ENCODE measurements at regions not wholly inside any gene's neighbourhood (a gene's known extent, or its start where the extent isn't known, plus 50 kb on each side); places are given as distances from the start of the nearest gene placed in this dataset.

- POLR2A ChIA-PET, result no interaction called here
- Histone ChIP-seq H3K9ac (ENCODE audit: insufficient read depth, low read depth, low read length) (no peak overlapping the region), H3K4me1 (ENCODE audit: insufficient read depth, low read length) (no peaks in the 10 kb centered on the region), H3K36me3 (replicated peaks in 1 of 2; ENCODE audit: control insufficient read depth in 1 of 2, insufficient read depth in 2 of 2, low read length in 2 of 2) (no peaks in the 10 kb centered on the region), H3K9me3 (ENCODE audit: low read length) (no peaks in the 10 kb centered on the region), H3K79me2 (ENCODE audit: insufficient read depth, low read length) (no peaks in the 10 kb centered on the region), H3K4me3 (replicated peaks in 1 of 3; ENCODE audit: insufficient read depth in 1 of 3, low read depth in 2 of 3, low read length in 3 of 3) (no peak overlapping the region), H3K27ac (ENCODE audit: extremely low read length, insufficient read depth, low read length) (no peak overlapping the region), H3K27me3 (ENCODE audit: control insufficient read depth in 1 of 2, insufficient read depth in 2 of 2, low read length in 2 of 2) (no peaks in the 10 kb centered on the region; a peak in 1 of 5 replicates), H2AFZ (ENCODE audit: low read length) (no peak overlapping the region), H4K20me1 (ENCODE audit: insufficient read depth, low read length) (no peaks in the 10 kb centered on the region), H3K4me2 (ENCODE audit: low read depth, low read length) (no peak overlapping the region)
- intact Hi-C loops (cut with micrococcal nuclease; ENCODE audit: unreplicated experiment), result no loop called here
- DNase-seq (ENCODE audit: low spot score), result no peak
- BruUV-seq (replicated peaks), result no TSS peak
- TF ChIP-seq XRCC5 (optimal IDR thresholded peaks at IDR 0.05; ENCODE audit: low read length), result no peak
- TF ChIP-seq ZNF17 (CRISPR knock-in tag; IDR thresholded peaks at IDR 0.05), result no peak
- no peak for TF ChIP-seq TCF12 (IDR thresholded peaks at IDR 0.05)
- no peak for TF ChIP-seq TCF12 (CRISPR knock-in tag; IDR thresholded peaks at IDR 0.05)
- no peak for TF ChIP-seq ARNT2 (CRISPR knock-in tag; IDR thresholded peaks at IDR 0.05; ENCODE audit: low read depth)
- TF ChIP-seq MYNN (CRISPR knock-in tag; IDR thresholded peaks at IDR 0.05; ENCODE audit: low read depth), result no peak
- TF ChIP-seq ZNF572 (CRISPR knock-in tag; IDR thresholded peaks at IDR 0.05), result no peak
- TF ChIP-seq KDM6A (CRISPR knock-in tag; IDR thresholded peaks at IDR 0.05; ENCODE audit: low read depth), result no peak
- no peak for TF ChIP-seq ZZZ3 (CRISPR knock-in tag; IDR thresholded peaks at IDR 0.05; ENCODE audit: borderline replicate concordance)
- TF ChIP-seq CSRNP2 (CRISPR knock-in tag; conservative IDR thresholded peaks at IDR 0.05; ENCODE audit: low read depth), result no peak
- no peak for TF ChIP-seq ZNF260 (CRISPR knock-in tag; IDR thresholded peaks at IDR 0.05; ENCODE audit: borderline replicate concordance, low read depth)
- in situ Hi-C loops (cut with HindIII; ENCODE audit: extremely low pct_ligation_motif_present, low pct_unique_long_range_greater_than_20kb), result no loop called here
- ATAC-seq, result no peak
- CTCF ChIA-PET (ENCODE audit: low intra/inter-chr PET ratio, low total read pairs), result no interaction called here
- no peak for FAIRE-seq
Observed at GRCh38 chr9:7354704-7355103, 444.9 kb downstream of the DMAC1 start.

Measured in HepG2 (cell line).